Neural progenitor cell (in vitro differentiated cells): ENCODE measurements at regions not wholly inside any gene's neighbourhood (a gene's known extent, or its start where the extent isn't known, plus 50 kb on each side); places are given as distances from the start of the nearest gene placed in this dataset.

Source experiments
- EZH2 ChIP-seq: fragments of 200-600 bp; sonication (generic); IDR thresholded peaks from 2 replicates; pipeline ENCODE4 v1.6.1; 2017; ENCODE audit warnings: antibody characterized with exemption, mild to moderate bottlenecking, moderate library complexity
- EZH2phosphoT487 ChIP-seq: fragments of 200-600 bp; sonication (generic); IDR thresholded peaks from 2 replicates; pipeline ENCODE4 v1.6.1; 2017; ENCODE audit warnings: antibody characterized with exemption
- TF ChIP-seq, protein P1 (sequence below): fragments of 200-600 bp; sonication (generic); IDR thresholded peaks from 2 replicates; pipeline ENCODE4 v1.5.1; 2017; ENCODE audit warnings: antibody characterized with exemption, mild to moderate bottlenecking

- TF ChIP-seq, protein P1, sequence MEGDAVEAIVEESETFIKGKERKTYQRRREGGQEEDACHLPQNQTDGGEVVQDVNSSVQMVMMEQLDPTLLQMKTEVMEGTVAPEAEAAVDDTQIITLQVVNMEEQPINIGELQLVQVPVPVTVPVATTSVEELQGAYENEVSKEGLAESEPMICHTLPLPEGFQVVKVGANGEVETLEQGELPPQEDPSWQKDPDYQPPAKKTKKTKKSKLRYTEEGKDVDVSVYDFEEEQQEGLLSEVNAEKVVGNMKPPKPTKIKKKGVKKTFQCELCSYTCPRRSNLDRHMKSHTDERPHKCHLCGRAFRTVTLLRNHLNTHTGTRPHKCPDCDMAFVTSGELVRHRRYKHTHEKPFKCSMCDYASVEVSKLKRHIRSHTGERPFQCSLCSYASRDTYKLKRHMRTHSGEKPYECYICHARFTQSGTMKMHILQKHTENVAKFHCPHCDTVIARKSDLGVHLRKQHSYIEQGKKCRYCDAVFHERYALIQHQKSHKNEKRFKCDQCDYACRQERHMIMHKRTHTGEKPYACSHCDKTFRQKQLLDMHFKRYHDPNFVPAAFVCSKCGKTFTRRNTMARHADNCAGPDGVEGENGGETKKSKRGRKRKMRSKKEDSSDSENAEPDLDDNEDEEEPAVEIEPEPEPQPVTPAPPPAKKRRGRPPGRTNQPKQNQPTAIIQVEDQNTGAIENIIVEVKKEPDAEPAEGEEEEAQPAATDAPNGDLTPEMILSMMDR = no peak
- TF ChIP-seq EZH2 (no peak), EZH2phosphoT487 (no peak)
Observed at GRCh38 chr9:87443006-87443405, 54.7 kb upstream of the DAPK1 start.
